GM12892 (cell line): ENCODE measurements at regions not wholly inside any gene's neighbourhood (a gene's known extent, or its start where the extent isn't known, plus 50 kb on each side); places are given as distances from the start of the nearest gene placed in this dataset.

Experiments
- POLR2A ChIP-seq: IDR thresholded peaks from 2 replicates; pipeline ENCODE4 v1.6.1; 2011; ENCODE audit warnings: low read depth, low read length, control low read depth
- POLR2AphosphoS5 ChIP-seq: IDR thresholded peaks from 2 replicates; pipeline ENCODE4 v1.6.1; 2011; ENCODE audit warnings: low read depth, low read length, control low read depth

DNA sequence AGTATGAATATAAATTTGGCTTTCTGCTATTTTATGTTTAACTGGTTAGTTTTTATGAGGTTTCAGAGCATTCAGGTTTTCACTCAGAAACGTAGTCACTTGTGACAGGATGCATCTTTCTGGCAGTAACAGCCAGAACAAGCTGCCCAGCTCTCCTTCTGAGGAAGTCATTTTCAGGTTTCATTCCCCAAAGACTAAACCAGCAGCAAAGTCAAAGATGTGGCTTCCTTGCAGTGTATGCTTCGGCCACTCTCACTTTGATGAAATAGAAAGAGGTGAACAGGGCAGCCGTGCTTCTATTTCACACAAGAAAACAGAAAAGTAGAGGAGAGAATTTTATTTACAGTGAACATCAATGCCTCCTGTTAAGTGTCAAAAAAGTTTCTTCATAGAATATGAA, 469.1 kb downstream of the BTBD3 start:
- no peak for TF ChIP-seq POLR2A
- TF ChIP-seq POLR2AphosphoS5 = no peak
